Activated CD4-positive, alpha-beta memory T cell treated with anti-CD3 and anti-CD28 coated beads, Interleukin-2, amount 10 ng/mL, durations not matched to agents 7 days and 5 days (primary cell): ENCODE measurements at regions not wholly inside any gene's neighbourhood (a gene's known extent, or its start where the extent isn't known, plus 50 kb on each side); places are given as distances from the start of the nearest gene placed in this dataset.

Experiments
- CTCF ChIA-PET: fragments of 350-600 bp; sonication (Branson Sonifier 250); formaldehyde crosslinking; loops from one replicate; lab custom pipeline; 2021; ENCODE audit warnings: antibody characterized with exemption, inconsistent platforms; lab: Charles Lee
- POLR2A ChIA-PET: fragments of 350-600 bp; sonication (Branson Sonifier 250); formaldehyde crosslinking; loops from one replicate; lab custom pipeline; 2021; ENCODE audit warnings: antibody characterized with exemption; lab: Charles Lee
- DNase-seq: peaks from one replicate; pipeline ENCODE4 v3.0.0-alpha.2; 2020
- H3K27ac Mint-ChIP-seq: one replicate; pipeline ENCODE4 v1.8.0; 2021; ENCODE audit warnings: mild to moderate bottlenecking, mixed read lengths
- H3K27me3 Mint-ChIP-seq: one replicate; pipeline ENCODE4 v1.8.0; 2021; ENCODE audit warnings: mixed read lengths
- H3K36me3 Mint-ChIP-seq: one replicate; pipeline ENCODE4 v1.8.0; 2021; ENCODE audit warnings: low read depth, mixed read lengths
- H3K4me1 Mint-ChIP-seq: one replicate; pipeline ENCODE4 v1.8.0; 2021; ENCODE audit warnings: mixed read lengths
- H3K4me3 Mint-ChIP-seq: one replicate; pipeline ENCODE4 v1.8.0; 2021; ENCODE audit warnings: mild to moderate bottlenecking, mixed read lengths
- H3K9me3 Mint-ChIP-seq: one replicate; pipeline ENCODE4 v1.8.0; 2021; ENCODE audit warnings: mixed read lengths

GRCh38 chr6:132096996-132097395, 145.8 kb upstream of the CCN2 start:
- no peak overlapping the region for H3K4me3 Mint-ChIP-seq
- no peak overlapping the region for H3K27ac Mint-ChIP-seq
- H3K9me3 Mint-ChIP-seq: no peaks in the 10 kb centered on the region
- ChIA-PET POLR2A (no interaction called here), CTCF (no interaction called here)
- H3K27me3 Mint-ChIP-seq: no peaks in the 10 kb centered on the region
- no peak for DNase-seq
- H3K4me1 Mint-ChIP-seq: no peaks in the 10 kb centered on the region
- H3K36me3 Mint-ChIP-seq: no peaks in the 10 kb centered on the region

- no peak for DNase-seq
- no peaks in the 10 kb centered on the region for H3K9me3 Mint-ChIP-seq
- H3K4me1 Mint-ChIP-seq: no peaks in the 10 kb centered on the region
- CTCF ChIA-PET: no interaction called here
- H3K36me3 Mint-ChIP-seq: no peaks in the 10 kb centered on the region
- POLR2A ChIA-PET: no interaction called here
- no peak overlapping the region for H3K27ac Mint-ChIP-seq
- H3K27me3 Mint-ChIP-seq: no peaks in the 10 kb centered on the region
- H3K4me3 Mint-ChIP-seq: no peak overlapping the region
These were observed 145.1 kb upstream of the CCN2 start for GRCh38 chr6:132096245-132096644.

GRCh38 chr6:132089173-132089572, 138.0 kb upstream of the CCN2 start:
- Mint-ChIP-seq H3K4me3 (no peak overlapping the region), H3K27ac (no peak overlapping the region), H3K27me3 (no peaks in the 10 kb centered on the region), H3K36me3 (no peaks in the 10 kb centered on the region), H3K4me1 (no peaks in the 10 kb centered on the region), H3K9me3 (no peaks in the 10 kb centered on the region)
- ChIA-PET CTCF (interaction anchor here (0.8 kb wide), 1 partner anchor 166 kb away, joined by 3 read pairs; no protein-coding TSS in a partner anchor), POLR2A (no interaction called here)
- DNase-seq: no peak

GRCh38 chr6:132088150-132088549, 137.0 kb upstream of the CCN2 start:
- ChIA-PET POLR2A (no interaction called here), CTCF (interaction anchor here (0.8 kb wide), 1 partner anchor 165 kb away, joined by 3 read pairs; no protein-coding TSS in a partner anchor)
- no peaks in the 10 kb centered on the region for H3K27me3 Mint-ChIP-seq
- no peaks in the 10 kb centered on the region for H3K9me3 Mint-ChIP-seq
- no peak overlapping the region for H3K27ac Mint-ChIP-seq
- no peak for DNase-seq
- no peaks in the 10 kb centered on the region for H3K4me1 Mint-ChIP-seq
- no peak overlapping the region for H3K4me3 Mint-ChIP-seq
- no peaks in the 10 kb centered on the region for H3K36me3 Mint-ChIP-seq

GRCh38 chr6:132087391-132087790, 136.2 kb upstream of the CCN2 start:
- POLR2A ChIA-PET: no interaction called here

GRCh38 chr6:132085731-132086130, 134.6 kb upstream of the CCN2 start:
- CTCF ChIA-PET: no interaction called here
- Mint-ChIP-seq H3K27ac (no peak overlapping the region), H3K27me3 (no peaks in the 10 kb centered on the region), H3K4me1 (no peaks in the 10 kb centered on the region), H3K4me3 (no peak overlapping the region), H3K9me3 (no peaks in the 10 kb centered on the region), H3K36me3 (no peaks in the 10 kb centered on the region)
- DNase-seq: no peak
- POLR2A ChIA-PET: no interaction called here

More at GRCh38 chr6:132087391-132087790, 136.2 kb upstream of the CCN2 start:
- no peaks in the 10 kb centered on the region for H3K9me3 Mint-ChIP-seq
- no peak overlapping the region for H3K27ac Mint-ChIP-seq
- CTCF ChIA-PET: interaction anchor here (0.7 kb wide), 1 partner anchor 226 kb away, joined by 3 read pairs; no protein-coding TSS in a partner anchor
- no peaks in the 10 kb centered on the region for H3K27me3 Mint-ChIP-seq
- H3K4me3 Mint-ChIP-seq: no peak overlapping the region
- no peak for DNase-seq
- H3K4me1 Mint-ChIP-seq: no peaks in the 10 kb centered on the region
- no peaks in the 10 kb centered on the region for H3K36me3 Mint-ChIP-seq

GRCh38 chr6:132084811-132085509, 133.8 kb upstream of the CCN2 start:
- CTCF ChIA-PET: no interaction called here
- no peak for DNase-seq
- no peak overlapping the region for H3K27ac Mint-ChIP-seq
- H3K27me3 Mint-ChIP-seq: no peaks in the 10 kb centered on the region
- POLR2A ChIA-PET: no interaction called here
- no peaks in the 10 kb centered on the region for H3K36me3 Mint-ChIP-seq
- H3K4me1 Mint-ChIP-seq: no peaks in the 10 kb centered on the region
- no peak overlapping the region for H3K4me3 Mint-ChIP-seq
- H3K9me3 Mint-ChIP-seq: no peaks in the 10 kb centered on the region

GRCh38 chr6:132082421-132082820, 131.2 kb upstream of the CCN2 start:
- ChIA-PET CTCF (no interaction called here), POLR2A (no interaction called here)
- Mint-ChIP-seq H3K4me3 (no peak overlapping the region), H3K9me3 (no peaks in the 10 kb centered on the region), H3K36me3 (no peaks in the 10 kb centered on the region), H3K4me1 (no peaks in the 10 kb centered on the region), H3K27ac (no peak overlapping the region), H3K27me3 (no peaks in the 10 kb centered on the region)
- no peak for DNase-seq

- no peaks in the 10 kb centered on the region for H3K36me3 Mint-ChIP-seq
- no peak overlapping the region for H3K4me3 Mint-ChIP-seq
- no peak overlapping the region for H3K27ac Mint-ChIP-seq
- no peaks in the 10 kb centered on the region for H3K9me3 Mint-ChIP-seq
- ChIA-PET POLR2A (no interaction called here), CTCF (no interaction called here)
- no peak for DNase-seq
- no peaks in the 10 kb centered on the region for H3K27me3 Mint-ChIP-seq
- H3K4me1 Mint-ChIP-seq: no peaks in the 10 kb centered on the region
These were observed 130.2 kb upstream of the CCN2 start for GRCh38 chr6:132081338-132081737.

GRCh38 chr6:132079286-132079685, 128.1 kb upstream of the CCN2 start:
- Mint-ChIP-seq H3K4me1 (no peaks in the 10 kb centered on the region), H3K4me3 (no peak overlapping the region), H3K27me3 (no peaks in the 10 kb centered on the region), H3K9me3 (no peaks in the 10 kb centered on the region), H3K27ac (no peak overlapping the region), H3K36me3 (no peaks in the 10 kb centered on the region)
- no peak for DNase-seq
- POLR2A ChIA-PET: no interaction called here
- CTCF ChIA-PET: no interaction called here

- POLR2A ChIA-PET: no interaction called here
- H3K4me1 Mint-ChIP-seq: no peaks in the 10 kb centered on the region
These were observed 125.3 kb upstream of the CCN2 start for GRCh38 chr6:132076452-132076851.

GRCh38 chr6:132072831-132073230, 121.7 kb upstream of the CCN2 start:
- CTCF ChIA-PET: no interaction called here

More at GRCh38 chr6:132076452-132076851, 125.3 kb upstream of the CCN2 start:
- no peaks in the 10 kb centered on the region for H3K27me3 Mint-ChIP-seq
- no peak overlapping the region for H3K4me3 Mint-ChIP-seq
- no peaks in the 10 kb centered on the region for H3K36me3 Mint-ChIP-seq
- no peak for DNase-seq
- no peak overlapping the region for H3K27ac Mint-ChIP-seq
- CTCF ChIA-PET: no interaction called here
- no peaks in the 10 kb centered on the region for H3K9me3 Mint-ChIP-seq

GRCh38 chr6:132072271-132072670, 121.1 kb upstream of the CCN2 start:
- Mint-ChIP-seq H3K9me3 (no peaks in the 10 kb centered on the region), H3K4me3 (no peak overlapping the region), H3K27me3 (no peaks in the 10 kb centered on the region), H3K36me3 (no peaks in the 10 kb centered on the region), H3K4me1 (no peaks in the 10 kb centered on the region), H3K27ac (no peak overlapping the region)
- DNase-seq: no peak
- ChIA-PET POLR2A (no interaction called here), CTCF (no interaction called here)

More at GRCh38 chr6:132072831-132073230, 121.7 kb upstream of the CCN2 start:
- Mint-ChIP-seq H3K36me3 (no peaks in the 10 kb centered on the region), H3K4me3 (no peak overlapping the region), H3K9me3 (no peaks in the 10 kb centered on the region), H3K27ac (no peak overlapping the region), H3K4me1 (no peaks in the 10 kb centered on the region), H3K27me3 (no peaks in the 10 kb centered on the region)
- DNase-seq: no peak
- POLR2A ChIA-PET: no interaction called here

- ChIA-PET POLR2A (no interaction called here), CTCF (no interaction called here)
- no peaks in the 10 kb centered on the region for H3K27me3 Mint-ChIP-seq
- no peak overlapping the region for H3K4me3 Mint-ChIP-seq
- H3K36me3 Mint-ChIP-seq: no peaks in the 10 kb centered on the region
- no peak overlapping the region for H3K27ac Mint-ChIP-seq
- DNase-seq: no peak
- H3K9me3 Mint-ChIP-seq: no peaks in the 10 kb centered on the region
- H3K4me1 Mint-ChIP-seq: no peaks in the 10 kb centered on the region
These were observed 119.2 kb upstream of the CCN2 start for GRCh38 chr6:132070356-132070755.
